ENCODE measurements at regions not wholly inside any gene's neighbourhood (a gene's known extent, or its start where the extent isn't known, plus 50 kb on each side); places are given as distances from the start of the nearest gene placed in this dataset.

DNA sequence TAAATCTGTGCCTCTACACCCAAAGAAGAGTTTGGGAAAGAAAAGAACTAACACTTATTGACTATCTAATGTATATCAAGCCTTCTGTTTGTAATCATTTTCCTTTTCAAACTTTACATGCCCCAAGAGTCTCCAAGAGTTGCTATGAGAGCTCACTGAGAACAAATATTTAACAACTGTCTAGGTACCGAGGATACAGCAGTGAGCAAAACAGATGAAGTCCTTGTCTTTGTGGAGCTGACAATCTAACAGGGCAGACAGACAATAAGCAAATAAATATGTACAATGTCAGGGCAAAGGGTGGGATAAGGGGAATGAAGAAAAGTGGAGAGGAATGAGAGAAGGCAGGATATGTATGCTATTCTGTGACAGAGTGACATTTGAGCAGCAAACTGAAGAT lies 64.8 kb upstream of the KSR1 start:
- 48 to 55% methylated on average over 1 of the region's 1 CpG for WGBS, 2 donors
- Histone ChIP-seq H3K4me1 (no peaks in the 10 kb centered on the region), H3K27ac (no peak overlapping the region), H3K27me3 (no peaks in the 10 kb centered on the region), H3K9me3 (no peaks in the 10 kb centered on the region), H3K4me3 (no peak overlapping the region), H3K36me3 (replicated peaks in 1 of 2; ENCODE audit: insufficient read depth in 1 of 2, low read depth in 2 of 2) (no peaks in the 10 kb centered on the region)
- TF ChIP-seq POLR2A (IDR thresholded peaks at IDR 0.05), result no peak
- TF ChIP-seq, protein P1, sequence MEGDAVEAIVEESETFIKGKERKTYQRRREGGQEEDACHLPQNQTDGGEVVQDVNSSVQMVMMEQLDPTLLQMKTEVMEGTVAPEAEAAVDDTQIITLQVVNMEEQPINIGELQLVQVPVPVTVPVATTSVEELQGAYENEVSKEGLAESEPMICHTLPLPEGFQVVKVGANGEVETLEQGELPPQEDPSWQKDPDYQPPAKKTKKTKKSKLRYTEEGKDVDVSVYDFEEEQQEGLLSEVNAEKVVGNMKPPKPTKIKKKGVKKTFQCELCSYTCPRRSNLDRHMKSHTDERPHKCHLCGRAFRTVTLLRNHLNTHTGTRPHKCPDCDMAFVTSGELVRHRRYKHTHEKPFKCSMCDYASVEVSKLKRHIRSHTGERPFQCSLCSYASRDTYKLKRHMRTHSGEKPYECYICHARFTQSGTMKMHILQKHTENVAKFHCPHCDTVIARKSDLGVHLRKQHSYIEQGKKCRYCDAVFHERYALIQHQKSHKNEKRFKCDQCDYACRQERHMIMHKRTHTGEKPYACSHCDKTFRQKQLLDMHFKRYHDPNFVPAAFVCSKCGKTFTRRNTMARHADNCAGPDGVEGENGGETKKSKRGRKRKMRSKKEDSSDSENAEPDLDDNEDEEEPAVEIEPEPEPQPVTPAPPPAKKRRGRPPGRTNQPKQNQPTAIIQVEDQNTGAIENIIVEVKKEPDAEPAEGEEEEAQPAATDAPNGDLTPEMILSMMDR (IDR thresholded peaks at IDR 0.05), result no peak
- ATAC-seq, result no peak
- no peak for DNase-seq
- intact Hi-C loops (cut with DNase I), result no loop called here

DNA sequence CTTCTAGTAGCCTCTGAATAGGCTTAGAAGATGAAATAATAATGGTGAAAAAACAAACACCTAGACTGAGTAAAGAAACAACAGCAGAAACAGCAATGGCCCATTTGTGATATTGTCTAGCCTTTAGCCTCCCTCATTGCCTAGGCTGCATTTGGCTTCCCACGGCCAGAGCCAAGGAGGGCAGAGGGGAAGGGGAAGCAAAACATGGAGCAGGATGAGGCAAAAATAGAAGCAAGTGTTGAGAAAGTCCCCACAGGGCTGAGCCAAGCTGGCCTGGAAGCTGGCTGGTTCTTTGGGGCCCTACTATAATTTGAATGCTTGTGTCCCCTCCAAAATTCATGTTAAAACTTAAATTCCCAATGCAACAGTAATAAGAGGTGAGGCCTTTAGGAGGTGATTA lies 60.2 kb upstream of the KSR1 start:
- Histone ChIP-seq H3K36me3 (replicated peaks in 1 of 2; ENCODE audit: insufficient read depth in 1 of 2, low read depth in 2 of 2) (no peaks in the 10 kb centered on the region), H3K27me3 (no peaks in the 10 kb centered on the region), H3K4me1 (peaks cover 5% of the 10 kb centered on the region), H3K4me3 (no peak overlapping the region), H3K27ac (no peak overlapping the region), H3K9me3 (no peaks in the 10 kb centered on the region)
- WGBS, 2 donors, result 79 to 100% methylated on average over 1 of the region's 1 CpG
- ATAC-seq (no peak), DNase-seq (no peak)
- intact Hi-C loops (cut with DNase I), result no loop called here
- TF ChIP-seq, protein P1 (IDR thresholded peaks at IDR 0.05), result no peak
- TF ChIP-seq POLR2A (IDR thresholded peaks at IDR 0.05), result no peak

DNA sequence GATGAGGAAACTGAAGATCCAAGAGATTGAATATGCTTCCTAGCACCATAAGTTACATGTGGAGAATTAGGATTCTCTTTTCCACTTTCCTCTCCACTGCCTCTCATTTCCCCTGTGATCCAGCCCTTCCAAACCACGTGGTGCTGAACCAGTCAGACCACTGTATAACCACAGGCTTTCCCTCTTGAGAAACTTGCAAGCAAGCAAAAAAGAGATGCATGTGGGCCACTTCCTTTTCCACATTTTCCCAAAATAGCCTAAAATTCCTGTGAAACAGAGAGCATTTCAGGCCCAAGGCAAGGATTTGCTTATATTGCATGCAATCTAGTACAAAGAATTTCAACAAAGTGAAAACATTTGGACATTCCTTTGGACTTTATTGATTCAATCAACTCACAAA lies 59.3 kb upstream of the KSR1 start:
- TF ChIP-seq POLR2A (IDR thresholded peaks at IDR 0.05), result no peak
- TF ChIP-seq, protein P1 (IDR thresholded peaks at IDR 0.05), result no peak
- no peak for ATAC-seq
- WGBS, 2 donors, result 43 to 72% methylated on average over 1 of the region's 1 CpG
- H3K4me3 ChIP-seq, result no peak overlapping the region
- H3K27ac ChIP-seq, result no peak overlapping the region
- peaks cover 6% of the 10 kb centered on the region for H3K4me1 ChIP-seq
- DNase-seq, result no peak
- no peaks in the 10 kb centered on the region for H3K36me3 ChIP-seq (replicated peaks in 1 of 2; ENCODE audit: insufficient read depth in 1 of 2, low read depth in 2 of 2)
- H3K9me3 ChIP-seq, result no peaks in the 10 kb centered on the region
- no peaks in the 10 kb centered on the region for H3K27me3 ChIP-seq
- intact Hi-C loops (cut with DNase I), result no loop called here

DNA sequence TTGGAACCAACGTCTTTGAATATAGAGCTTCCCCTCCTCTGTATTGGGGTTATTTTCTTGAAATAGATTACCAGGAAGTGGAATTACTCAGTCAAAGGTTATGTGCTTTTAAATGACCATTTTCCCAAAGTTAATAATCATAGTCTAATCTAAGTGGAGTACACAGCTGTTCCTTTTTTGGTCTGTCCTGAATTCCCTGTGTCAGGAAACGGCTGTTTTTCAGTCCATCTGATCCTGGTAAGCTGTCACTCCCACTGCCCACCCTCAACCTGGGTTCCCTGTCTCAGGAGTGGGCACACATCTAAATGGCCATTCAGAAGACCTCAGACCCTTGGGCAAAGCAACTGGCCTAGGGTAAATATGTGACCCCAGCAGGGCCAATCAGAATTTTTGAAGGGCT lies 57.6 kb upstream of the KSR1 start:
- H3K36me3 ChIP-seq (replicated peaks in 1 of 2; ENCODE audit: insufficient read depth in 1 of 2, low read depth in 2 of 2), result no peaks in the 10 kb centered on the region
- H3K27me3 ChIP-seq, result no peaks in the 10 kb centered on the region
- ATAC-seq, result no peak
- no peaks in the 10 kb centered on the region for H3K9me3 ChIP-seq
- H3K27ac ChIP-seq, result no peak overlapping the region
- no peak overlapping the region for H3K4me3 ChIP-seq
- intact Hi-C loops (cut with DNase I), result no loop called here
- TF ChIP-seq, protein P1 (IDR thresholded peaks at IDR 0.05), result no peak
- TF ChIP-seq POLR2A (IDR thresholded peaks at IDR 0.05), result no peak
- peaks cover 6% of the 10 kb centered on the region for H3K4me1 ChIP-seq
- 75 to 88% methylated on average over 2 of the region's 2 CpGs for WGBS, 2 donors
- DNase-seq, result no peak

DNA sequence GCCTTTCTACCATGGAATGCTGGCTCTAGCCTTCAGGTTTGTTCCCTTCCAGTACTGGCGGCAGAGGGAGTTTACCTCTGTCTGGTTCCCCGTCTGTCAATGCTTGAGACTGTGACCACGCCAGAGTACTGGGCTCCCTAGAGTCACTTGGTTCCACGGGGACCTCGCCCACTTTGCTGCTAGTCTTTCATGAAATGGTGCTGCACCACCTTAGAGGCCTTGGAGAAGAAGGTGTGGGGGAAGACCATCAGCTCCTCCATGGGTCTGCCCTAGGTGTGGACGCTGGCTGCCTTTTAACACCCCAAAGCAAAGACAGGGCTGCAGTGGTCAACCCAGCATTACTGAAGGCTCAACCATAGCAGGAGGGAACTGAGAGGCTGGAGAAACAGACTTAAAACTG lies 55.3 kb upstream of the KSR1 start:
- WGBS, 2 donors, result 95 to 100% methylated on average over 4 to 6 of the region's 6 CpGs
- Histone ChIP-seq H3K4me1 (peaks cover 6% of the 10 kb centered on the region), H3K9me3 (no peaks in the 10 kb centered on the region), H3K4me3 (no peak overlapping the region), H3K27ac (no peak overlapping the region), H3K36me3 (replicated peaks in 1 of 2; ENCODE audit: insufficient read depth in 1 of 2, low read depth in 2 of 2) (no peaks in the 10 kb centered on the region), H3K27me3 (no peaks in the 10 kb centered on the region)
- no peak for TF ChIP-seq POLR2A (IDR thresholded peaks at IDR 0.05)
- TF ChIP-seq, protein P1 (IDR thresholded peaks at IDR 0.05), result no peak
- intact Hi-C loops (cut with DNase I), result no loop called here
- DNase-seq (no peak), ATAC-seq (no peak)

Measured in body of pancreas (tissue), 4 donors.